Heart right ventricle (tissue), 16 donors: ENCODE measurements at regions not wholly inside any gene's neighbourhood (a gene's known extent, or its start where the extent isn't known, plus 50 kb on each side); places are given as distances from the start of the nearest gene placed in this dataset.
A peak's percentile ranks its signal among the peaks of the same experiment; 100 is the strongest.

ENCODE experiments used
- ATAC-seq, 8 donors: fragments of 200-7000 bp; cut with Tn5 transposase; one replicate each; pipeline ENCODE4 v1.9.1; 2020; ENCODE audit warnings: mild to moderate bottlenecking in 8 of 8, moderate library complexity in 8 of 8, moderate number of reproducible peaks in 1 of 8
- DNase-seq, 2 donors: peaks; one replicate each; pipeline ENCODE4 v3.0.0-alpha.2; 2020
- H3K27ac ChIP-seq, 10 donors: fragments of 200-600 bp; sonication (generic) in 2 of 10; one replicate each; pipeline versions ENCODE4 v1.5.0 to v1.8.0; 2020 to 2022; ENCODE audit warnings: mild to moderate bottlenecking in 3 of 10
- H3K27me3 ChIP-seq, 7 donors: fragments of 200-600 bp; one replicate each; pipeline ENCODE4 v1.8.0; 2021 to 2022; ENCODE audit warnings: mild to moderate bottlenecking in 2 of 7
- H3K36me3 ChIP-seq, 9 donors: fragments of 200-600 bp; sonication (generic) in 1 of 9; one replicate each; pipeline versions ENCODE4 v1.5.0 to v1.8.0; 2020 to 2022; ENCODE audit warnings: mild to moderate bottlenecking in 2 of 9
- H3K4me1 ChIP-seq, 9 donors: fragments of 200-600 bp; sonication (generic) in 1 of 9; one replicate each; pipeline versions ENCODE4 v1.5.0 to v1.8.0; 2020 to 2022; ENCODE audit warnings: mild to moderate bottlenecking in 4 of 9
- H3K4me3 ChIP-seq, 10 donors: fragments of 200-600 bp; sonication (generic) in 2 of 10; one replicate each; pipeline versions ENCODE4 v1.5.0 to v1.8.0; 2020 to 2022; ENCODE audit warnings: mild to moderate bottlenecking in 7 of 10, moderate library complexity in 2 of 10
- H3K9me3 ChIP-seq, 11 donors: fragments of 200-600 bp in 10 of 11; sonication (generic) in 2 of 11; one replicate each; pipeline versions ENCODE4 v1.5.0 to v1.8.0; 2013 to 2022; ENCODE audit warnings: mild to moderate bottlenecking in 2 of 11, control low read depth in 1 of 11, moderate library complexity in 1 of 11
- CTCF ChIP-seq, 9 donors: fragments of 200-600 bp; sonication (generic) in 2 of 9; IDR thresholded peaks; one replicate each; pipeline versions ENCODE4 v1.5.0 to v1.8.0; 2021 to 2022; ENCODE audit warnings: antibody characterized with exemption in 9 of 9, mild to moderate bottlenecking in 5 of 9, moderate library complexity in 1 of 9
- WGBS, 2 donors: extraction: QIAGEN DNeasy Blood & Tissue Kit; methylation state at CpG; one replicate each; pipeline ENCODE4 v1.1.7; 2013; ENCODE audit warnings: inconsistent platforms in 1 of 2; 5-methylcytosine and 5-hydroxymethylcytosine counted together
- intact Hi-C, 10 donors: fragments of 100-400 bp; cut with DNase I; formaldehyde crosslinking; loops; one replicate each; pipeline versions ENCODE4 v1.11.1 to v1.14.2; 2022
- donor health status: Arrhythmogenic right ventricular cardiomyopathy.
- donor health status: ischemic (EF 13 %, LVEDD 7.1; RV severe dilation, severe dysfunction).
- donor health status: healthy with polysubstance abuse.
- donor health status: DM: no; HTN: yes; CAD: no.
- donor health status: DM: no; HTN: no; CAD: no.
- donor health status: ischemic (EF 25% LVEDD 6.9; RV normal size, moderate dysfunction).
- donor health status: ischemic (EF 25% LVEDD 5.7; RV mildly dilated, moderate dysfunction).
- donor health status: healthy.
- donor health status: DM: yes; HTN: yes; CAD: no.
- donor health status: Ischemic cardiomyopathy.
- donor health status: ischemic (EF 35%, LVEDD 5.7; RV mildly dilated, moderate dysfunction).
- donor health status: nonischemic (EF 11% LVEDD 7.7; RV severe dilation, severe dysfunction).
- donor health status: DM: yes; HTN: yes; CAD: no.
- donor health status: PGD.
- donor health status: ischemic (EF 29% LVEDD 5.4; RV normal size, mild dysfunction).
- donor health status: nonischemic (EF 23%, LVEDD 6.1; RV moderate dilation, normal function).

- peaks cover 0 to 6% (median 0%) of the 10 kb centered on the region in 9 donors for H3K4me1 ChIP-seq
- no peaks in the 10 kb centered on the region for H3K36me3 ChIP-seq
- peaks cover 0 to 14% (median 0%) of the 10 kb centered on the region in 7 donors for H3K27me3 ChIP-seq
- H3K27ac ChIP-seq: no peak overlapping the region
- H3K4me3 ChIP-seq: no peak overlapping the region
- WGBS, 2 donors: 86 to 92% methylated on average over 6 of the region's 6 CpGs
- intact Hi-C loops: loop anchor here in 1 of 10 donors (10.0 kb wide), 1 partner anchor 52 kb away; no protein-coding TSS in a partner anchor
- ATAC-seq (no peak), DNase-seq (no peak)
- H3K9me3 ChIP-seq: no peaks in the 10 kb centered on the region
- TF ChIP-seq CTCF (IDR thresholded peaks at IDR 0.05): no peak
Measured at GRCh38 chr3:182722907-182723306, 70.4 kb upstream of the ATP11B start.

- WGBS, 2 donors: 95 to 96% methylated on average over 4 of the region's 4 CpGs
- H3K4me3 ChIP-seq: no peak overlapping the region
- intact Hi-C loops: loop anchor here in 1 of 10 donors (10.0 kb wide), 1 partner anchor 51 kb away; no protein-coding TSS in a partner anchor
- H3K27ac ChIP-seq: no peak overlapping the region
- H3K4me1 ChIP-seq: peaks cover 0 to 6% (median 0%) of the 10 kb centered on the region in 9 donors
- H3K9me3 ChIP-seq: no peaks in the 10 kb centered on the region
- no peak for ATAC-seq
- no peak for TF ChIP-seq CTCF (IDR thresholded peaks at IDR 0.05)
- peaks cover 0 to 14% (median 0%) of the 10 kb centered on the region in 7 donors for H3K27me3 ChIP-seq
- H3K36me3 ChIP-seq: no peaks in the 10 kb centered on the region
- DNase-seq: no peak
Measured at GRCh38 chr3:182723596-182723995, 69.7 kb upstream of the ATP11B start.

- Histone ChIP-seq H3K4me3 (peak overlapping the region in 3 of 10 donors; percentile 3 to 26 (median 6)), H3K27me3 (peaks cover 0 to 24% (median 0%) of the 10 kb centered on the region in 7 donors), H3K27ac (no peak overlapping the region), H3K36me3 (no peaks in the 10 kb centered on the region), H3K4me1 (peaks cover 0 to 6% (median 0%) of the 10 kb centered on the region in 9 donors), H3K9me3 (no peaks in the 10 kb centered on the region)
- ATAC-seq (peak in 2 of 8 donors; percentile 33 to 56), DNase-seq (no peak)
- no peak for TF ChIP-seq CTCF (IDR thresholded peaks at IDR 0.05)
- intact Hi-C loops: loop anchor here in 1 of 10 donors (10.0 kb wide), 1 partner anchor 49 kb away; no protein-coding TSS in a partner anchor
- WGBS, 2 donors: 48 to 54% methylated on average over 16 of the region's 16 CpGs
Measured at GRCh38 chr3:182725372-182726251, 67.7 kb upstream of the ATP11B start.

GRCh38 chr3:182726258-182727142, 66.8 kb upstream of the ATP11B start:
- H3K27me3 ChIP-seq: peaks cover 0 to 28% (median 0%) of the 10 kb centered on the region in 7 donors
- no peak for TF ChIP-seq CTCF (IDR thresholded peaks at IDR 0.05)
- no peak for DNase-seq
- 72 to 77% methylated on average over 10 of the region's 10 CpGs for WGBS, 2 donors
- H3K4me1 ChIP-seq: peaks cover 0 to 6% (median 0%) of the 10 kb centered on the region in 9 donors
- H3K36me3 ChIP-seq: no peaks in the 10 kb centered on the region
- H3K4me3 ChIP-seq: peak overlapping the region in 3 of 10 donors; percentile 3 to 26 (median 6)
- ATAC-seq: no peak
- no peaks in the 10 kb centered on the region for H3K9me3 ChIP-seq
- H3K27ac ChIP-seq: no peak overlapping the region
- intact Hi-C loops: loop anchor here in 1 of 10 donors (10.0 kb wide), 1 partner anchor 48 kb away; no protein-coding TSS in a partner anchor
